COLO668 (cell line): ENCODE measurements at regions not wholly inside any gene's neighbourhood (a gene's known extent, or its start where the extent isn't known, plus 50 kb on each side); places are given as distances from the start of the nearest gene placed in this dataset.

ENCODE experiments used
- DNase-seq: peaks from one replicate; lab custom pipeline; 2025; ENCODE audit not compliant: unreplicated experiment; lab: John Stamatoyannopoulos, UW

DNA sequence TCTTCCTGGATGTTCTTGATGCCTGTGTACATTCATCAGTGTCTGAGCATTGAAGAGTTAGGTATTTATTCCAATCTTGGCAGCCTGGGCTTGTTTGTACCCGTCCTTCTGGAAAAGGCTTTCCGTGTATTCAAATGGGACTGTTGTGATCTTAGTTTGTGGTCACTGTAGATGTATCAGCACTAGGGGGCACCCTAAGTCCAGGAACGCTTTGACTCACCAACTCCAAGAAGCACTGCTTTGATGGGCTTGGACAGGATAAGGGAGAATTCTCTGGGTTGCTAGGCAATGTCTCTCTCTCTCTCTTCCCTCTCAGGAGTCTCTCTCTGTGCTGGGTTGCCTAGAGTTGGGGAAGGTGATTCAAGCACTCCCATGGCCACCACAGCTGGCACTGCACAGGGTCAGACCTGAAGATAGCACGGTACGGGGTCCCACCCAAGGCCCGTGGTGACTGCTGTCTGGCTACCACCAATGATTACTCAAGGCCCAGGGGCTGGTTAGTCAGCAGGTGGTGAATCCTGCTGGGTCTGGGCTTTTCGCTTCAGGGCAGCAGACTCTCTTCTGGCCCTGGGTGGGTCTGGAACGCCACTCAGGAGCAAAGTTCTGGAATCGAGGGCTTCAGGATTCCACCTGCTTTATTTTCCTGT is 211.1 kb upstream of the RGS6 start:
- peak; percentile 13 for DNase-seq

DNA sequence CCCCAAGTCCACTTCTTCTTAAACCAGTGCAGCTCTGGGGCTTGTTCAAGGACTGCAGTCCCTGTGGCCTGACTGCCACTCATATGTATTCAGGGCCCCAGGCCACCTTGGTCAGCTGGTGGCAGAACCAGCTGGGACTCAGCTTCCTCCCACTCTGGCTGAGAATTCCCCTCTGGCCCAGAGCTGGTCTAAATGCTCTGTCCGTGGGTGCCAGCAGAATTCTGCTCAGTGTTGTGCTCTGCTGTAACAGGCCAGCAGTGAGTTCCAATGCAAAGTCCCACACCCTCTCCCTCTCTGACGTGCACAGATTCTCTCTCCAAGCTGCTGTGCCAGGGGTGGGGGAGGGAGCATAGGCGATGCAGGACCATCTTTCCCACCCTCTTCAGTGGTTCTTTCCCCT is 210.4 kb upstream of the RGS6 start:
- DNase-seq = no peak

DNA sequence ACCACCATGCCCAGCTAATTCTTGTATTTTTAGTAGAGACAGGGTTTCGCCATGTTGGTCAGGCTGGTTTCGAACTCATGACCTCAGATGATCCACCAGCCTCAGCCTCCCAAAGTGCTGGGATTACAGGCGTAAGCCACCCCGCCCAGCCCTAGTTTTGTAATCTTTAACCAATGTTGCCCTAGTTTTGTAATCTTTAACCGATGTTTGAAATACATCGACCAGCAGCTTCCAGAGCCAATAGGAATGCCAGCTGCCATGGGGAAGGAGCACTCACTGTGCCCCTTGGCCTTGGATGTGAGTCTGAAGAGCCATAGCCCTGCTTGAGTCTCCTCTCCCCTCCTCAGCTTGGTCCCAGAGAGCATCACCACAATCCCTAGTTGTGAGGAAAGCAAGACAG is 209.3 kb upstream of the RGS6 start:
- no peak for DNase-seq

DNA sequence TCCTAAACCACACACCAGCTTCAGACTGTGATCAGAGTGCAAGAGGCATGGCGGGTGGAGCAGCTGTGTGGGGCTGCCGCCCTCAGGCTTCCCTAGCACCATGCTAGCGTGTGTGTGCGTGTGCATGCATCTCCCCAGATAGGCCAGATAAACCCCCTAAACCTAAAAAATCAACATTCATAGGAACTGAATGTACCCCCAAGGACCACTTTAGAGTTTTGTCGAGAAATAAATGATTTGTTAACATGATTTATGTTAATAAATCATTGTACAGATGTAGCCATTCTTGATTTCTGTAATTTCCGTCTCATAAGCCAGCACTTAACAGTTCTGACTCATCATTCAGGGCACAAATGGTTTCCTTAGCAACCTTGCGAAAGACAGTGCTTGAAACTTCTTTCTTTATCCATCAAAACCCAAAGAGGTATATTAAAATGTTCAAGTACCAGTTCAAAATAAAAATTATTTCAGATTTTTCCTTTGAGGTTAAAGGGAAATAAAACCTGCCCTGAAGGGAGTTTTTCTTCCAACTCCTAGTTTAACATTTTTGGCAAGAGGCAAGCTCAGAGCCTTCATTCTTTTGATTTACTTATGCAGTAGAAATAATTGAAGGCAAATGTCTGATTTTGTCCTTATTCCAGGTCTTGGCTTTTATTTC is 206.2 kb upstream of the RGS6 start:
- DNase-seq = no peak

DNA sequence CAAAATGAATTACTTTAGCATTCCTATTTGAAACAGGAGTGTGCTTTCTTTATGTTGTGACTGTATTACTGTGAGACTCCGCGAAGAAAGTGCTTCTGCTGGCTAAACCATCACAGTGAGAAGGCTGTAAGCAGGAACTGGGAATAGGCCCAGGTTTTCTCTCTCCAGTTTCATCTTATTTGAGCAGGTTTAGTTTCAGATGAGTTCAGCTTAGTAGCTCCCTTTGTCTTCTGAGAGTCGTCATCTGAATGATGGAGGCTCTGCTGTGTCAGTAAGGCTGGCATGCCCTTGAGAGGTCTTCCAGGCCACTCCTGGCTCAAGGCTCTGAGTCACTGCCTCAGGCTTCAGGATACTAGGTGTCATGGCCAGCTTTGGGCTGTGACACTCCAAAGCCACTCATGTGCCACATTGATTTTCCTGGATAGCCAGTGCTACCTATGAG is 205.6 kb upstream of the RGS6 start:
- no peak for DNase-seq

DNA sequence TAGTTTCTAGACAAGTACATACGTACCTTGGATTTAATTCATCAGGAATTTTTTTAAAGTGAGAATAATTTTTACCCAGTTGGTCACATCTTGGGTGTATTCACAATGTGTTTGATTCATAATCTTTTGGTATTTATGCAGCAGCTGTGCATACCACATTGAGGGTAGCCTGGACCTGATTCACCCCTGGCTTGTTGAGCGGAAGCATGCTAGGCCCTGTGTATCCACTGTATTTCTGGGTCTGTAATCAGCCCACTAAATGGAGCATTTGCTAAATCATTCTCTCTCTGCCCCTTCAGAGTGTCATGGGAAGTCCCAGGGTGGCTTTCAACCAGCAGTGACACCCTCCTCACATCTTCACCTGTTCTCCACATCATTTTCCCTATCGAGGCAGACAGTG is 203.8 kb upstream of the RGS6 start:
- no peak for DNase-seq

DNA sequence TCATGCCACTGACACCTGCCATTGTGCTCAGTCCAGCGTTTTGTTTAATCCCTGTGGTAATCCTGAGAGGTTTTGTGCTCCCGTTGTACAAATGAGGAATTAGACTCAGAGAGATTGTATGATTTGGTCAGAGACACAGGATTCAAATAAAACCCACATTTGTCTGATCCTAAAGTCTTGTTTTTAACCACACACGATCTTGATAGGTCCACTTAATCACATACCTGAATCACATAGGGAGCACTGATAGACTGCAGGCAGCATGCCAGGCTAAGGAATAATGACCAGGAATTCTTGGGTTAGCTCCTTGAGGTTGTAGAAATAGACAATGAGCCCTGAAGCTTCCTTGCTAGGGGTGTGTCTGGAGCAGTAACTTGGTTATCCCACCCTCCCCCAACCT is 202.6 kb upstream of the RGS6 start:
- no peak for DNase-seq

DNA sequence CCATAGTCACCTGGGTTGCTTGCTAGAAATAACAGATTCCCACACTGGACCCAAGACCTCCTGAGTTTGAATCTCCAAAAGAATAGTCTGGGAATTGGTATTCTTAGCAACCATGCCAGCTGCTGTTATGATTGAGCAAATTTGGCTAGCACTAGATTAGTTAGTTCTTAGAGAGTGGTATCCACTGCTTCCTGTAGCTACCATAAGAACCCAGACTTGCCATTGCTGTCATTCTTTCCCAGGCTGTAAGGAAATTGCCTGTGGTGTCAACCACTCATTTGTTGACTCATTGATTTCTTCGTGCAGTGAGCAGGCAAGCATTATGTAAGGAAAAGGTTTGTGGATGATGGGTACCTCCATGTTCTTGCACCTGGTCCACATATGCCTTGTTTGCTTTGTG is 201.8 kb upstream of the RGS6 start:
- DNase-seq = no peak

DNA sequence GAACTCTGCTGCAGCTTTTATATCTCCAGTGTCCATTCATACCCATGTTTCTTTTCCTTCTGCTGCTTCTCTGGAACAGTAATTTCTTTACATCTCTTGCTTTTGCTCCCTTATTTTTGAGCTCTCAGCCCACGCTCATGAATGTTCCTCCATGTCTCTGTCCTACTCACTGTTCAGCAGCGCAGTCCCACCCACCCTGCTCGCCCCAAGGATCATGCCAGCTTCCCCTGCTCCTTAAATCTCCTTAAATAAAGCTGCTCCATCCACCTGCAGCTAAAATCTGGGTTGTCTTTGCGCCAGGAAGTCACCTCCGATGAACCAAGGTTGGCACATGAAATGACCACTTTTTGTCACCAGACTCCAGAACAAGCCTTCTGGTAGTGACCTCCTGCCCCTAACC is 201.1 kb upstream of the RGS6 start:
- DNase-seq = no peak

DNA sequence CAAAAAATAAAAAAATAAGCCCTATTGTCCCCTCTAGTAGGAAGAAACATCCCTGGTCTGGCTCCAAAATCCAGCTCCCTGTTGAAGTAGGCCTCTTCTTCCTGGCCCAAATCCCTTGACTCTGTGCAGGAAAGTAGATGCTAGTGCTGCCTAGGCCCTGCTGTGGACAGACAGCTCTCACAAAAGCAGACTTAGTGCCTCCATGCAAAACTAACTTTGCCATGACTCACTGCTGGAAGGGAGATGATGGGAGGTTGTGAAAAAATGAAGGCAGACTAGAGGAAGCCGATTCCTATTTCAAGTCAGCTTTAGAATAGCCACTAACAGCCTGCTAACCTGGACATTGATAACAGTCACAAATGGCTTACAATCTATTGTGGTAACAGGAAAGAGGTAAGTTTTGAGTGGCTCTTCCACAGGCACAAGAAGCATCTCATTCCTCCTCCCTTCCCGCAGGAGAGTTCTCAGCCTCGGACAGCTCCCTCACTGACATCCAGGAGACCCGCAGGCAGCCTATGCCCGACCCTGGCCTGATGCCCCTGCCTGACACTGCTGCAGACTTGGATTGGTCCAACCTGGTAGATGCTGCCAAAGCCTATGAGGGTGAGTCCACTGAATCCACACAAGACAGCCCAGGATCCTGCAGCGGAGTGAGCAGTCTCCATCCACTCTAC is 198.9 kb upstream of the RGS6 start:
- no peak for DNase-seq

DNA sequence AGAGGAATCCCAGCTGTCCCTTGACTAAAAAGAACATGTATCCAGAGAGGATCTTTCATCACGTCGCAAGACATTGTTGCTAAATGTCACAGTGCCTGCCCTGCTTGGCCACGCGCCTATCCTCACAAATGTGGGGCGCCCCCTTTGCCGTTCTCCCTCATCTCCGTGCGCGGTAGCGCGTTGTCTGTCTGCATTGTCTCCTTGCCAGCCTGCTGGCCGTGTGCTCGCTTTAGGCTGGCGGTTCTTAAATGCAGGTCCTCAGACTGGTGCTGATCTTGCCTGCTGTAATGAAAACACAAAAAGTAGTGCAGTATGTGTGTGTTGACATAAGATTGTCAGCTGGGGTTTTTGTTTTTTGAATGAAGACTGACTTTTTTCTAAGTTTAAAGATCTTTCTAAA is 198.2 kb upstream of the RGS6 start:
- DNase-seq = no peak

DNA sequence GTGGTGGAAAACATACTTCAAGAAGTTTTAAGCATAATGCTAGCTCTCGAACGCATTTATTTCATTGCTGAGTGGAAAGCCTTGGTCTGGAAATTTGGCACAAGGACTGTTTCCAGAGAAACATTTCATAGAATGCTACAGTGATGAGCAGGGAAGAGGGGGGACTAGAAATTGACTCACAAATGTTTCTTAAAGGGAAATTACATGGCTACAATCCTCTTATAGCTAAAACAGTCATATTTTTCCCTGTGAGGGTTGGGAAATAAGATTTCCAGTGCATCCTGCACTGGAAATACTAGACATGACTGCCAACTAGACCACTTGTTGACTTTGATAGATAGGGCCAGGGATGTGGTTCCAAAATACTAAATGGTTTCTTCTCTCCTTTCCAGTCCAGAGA is 197.3 kb upstream of the RGS6 start:
- no peak for DNase-seq

DNA sequence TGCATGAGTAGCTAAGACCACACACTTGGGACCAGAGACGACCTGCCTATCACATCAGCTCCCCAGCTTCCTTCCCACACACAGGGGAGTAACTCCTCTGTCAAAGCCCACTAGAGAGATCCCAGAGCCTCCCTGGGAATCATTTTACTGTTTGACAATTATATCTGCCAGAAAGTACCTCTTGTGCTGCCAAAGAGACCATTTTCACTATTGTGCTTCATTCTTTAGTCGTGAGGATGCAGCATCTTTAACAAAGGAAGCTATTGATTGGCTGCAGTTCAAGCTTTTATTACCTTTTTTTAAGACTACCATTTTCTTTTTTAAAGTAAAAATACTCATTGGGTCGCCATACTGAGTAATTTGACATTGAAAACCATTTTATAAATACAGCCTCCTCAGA is 194.5 kb upstream of the RGS6 start:
- no peak for DNase-seq

DNA sequence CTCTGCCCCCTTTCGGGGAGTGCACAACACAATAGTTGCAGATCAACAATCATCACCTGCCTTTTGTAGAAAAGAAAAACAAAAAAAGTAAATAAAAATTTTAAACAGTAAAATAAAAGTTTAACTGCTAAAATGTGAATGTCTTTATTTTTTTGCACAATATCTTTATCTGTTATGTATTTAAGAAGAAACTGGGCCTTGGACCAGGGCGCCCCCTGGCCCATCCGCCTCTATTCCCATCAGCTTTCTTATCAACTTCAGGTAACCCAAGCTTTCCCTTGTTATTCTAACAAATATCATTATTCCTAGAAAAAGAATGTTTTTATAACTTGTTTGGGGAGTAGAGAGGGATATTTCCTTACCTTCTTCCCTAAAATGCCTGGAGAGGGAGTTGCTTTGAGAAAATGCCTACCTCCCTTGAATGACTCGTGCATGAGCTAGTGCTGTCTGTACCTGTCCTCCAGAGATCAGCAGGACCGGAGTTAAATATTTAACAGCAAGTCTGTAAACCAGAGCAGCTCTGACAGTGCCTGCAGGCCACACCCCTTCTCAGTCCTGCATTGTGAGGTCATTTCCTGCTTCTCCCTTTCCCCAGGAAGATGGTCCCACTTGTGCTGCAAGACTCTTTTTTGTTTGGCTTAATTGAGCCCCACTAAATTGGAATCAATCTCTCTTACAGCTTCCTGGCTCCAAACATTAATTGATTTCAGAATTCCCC is 192.8 kb upstream of the RGS6 start:
- DNase-seq = no peak

DNA sequence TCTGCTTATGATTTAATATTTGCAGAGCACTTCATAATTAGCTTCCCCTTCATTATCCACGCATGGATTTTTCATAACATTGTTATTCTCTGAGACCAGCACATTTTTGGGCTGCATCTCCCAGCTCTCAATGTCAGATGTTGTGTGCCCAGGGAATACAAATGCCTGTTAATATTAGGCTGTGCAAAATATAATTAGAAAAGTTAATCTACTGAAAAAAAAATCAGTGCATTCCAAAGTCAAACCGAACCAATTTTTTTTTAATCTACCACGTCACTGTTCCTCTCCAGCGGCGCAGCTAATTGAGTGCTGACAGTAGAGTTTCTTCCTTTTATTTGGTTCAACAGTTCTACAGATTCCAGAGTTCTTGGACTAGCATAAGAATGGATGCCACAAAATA is 191.0 kb upstream of the RGS6 start:
- DNase-seq = no peak

DNA sequence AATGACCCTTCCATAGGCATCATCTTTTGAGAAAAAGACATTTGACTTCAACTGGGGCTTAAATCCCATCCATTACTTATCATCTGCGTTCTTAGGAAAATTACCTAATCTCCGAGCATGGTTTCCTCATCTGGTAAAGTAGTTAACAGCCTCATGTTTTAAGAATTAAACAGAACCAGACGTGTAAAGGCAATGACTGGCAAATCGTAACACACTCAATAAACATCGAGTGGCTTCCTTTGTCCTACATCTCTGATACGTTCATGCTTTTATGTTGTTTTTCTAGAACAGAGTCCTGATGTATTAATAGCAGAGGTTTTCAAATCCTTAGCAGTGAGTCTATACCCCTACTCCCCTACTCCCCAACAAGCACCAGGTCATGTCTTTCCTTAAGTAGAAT is 189.7 kb upstream of the RGS6 start:
- DNase-seq = no peak

DNA sequence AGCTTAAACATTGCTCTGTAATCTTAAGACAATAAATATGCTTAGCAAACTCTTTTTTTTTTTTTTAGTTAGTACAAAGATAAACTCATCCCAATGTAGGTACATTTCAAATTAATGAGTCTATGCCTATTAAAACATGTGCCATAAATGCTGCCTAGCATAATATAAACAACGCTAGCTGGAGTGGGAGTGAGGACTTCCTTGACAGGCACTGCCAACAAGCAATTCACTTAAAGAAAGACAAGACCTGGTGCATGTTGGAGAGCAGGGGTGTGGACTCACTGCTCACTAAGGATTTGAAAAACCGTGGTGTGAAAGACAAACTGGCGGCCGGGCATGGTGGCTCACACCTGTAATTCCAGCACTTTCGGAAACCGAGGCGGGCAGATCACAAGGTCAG is 187.2 kb upstream of the RGS6 start:
- no peak for DNase-seq

DNA sequence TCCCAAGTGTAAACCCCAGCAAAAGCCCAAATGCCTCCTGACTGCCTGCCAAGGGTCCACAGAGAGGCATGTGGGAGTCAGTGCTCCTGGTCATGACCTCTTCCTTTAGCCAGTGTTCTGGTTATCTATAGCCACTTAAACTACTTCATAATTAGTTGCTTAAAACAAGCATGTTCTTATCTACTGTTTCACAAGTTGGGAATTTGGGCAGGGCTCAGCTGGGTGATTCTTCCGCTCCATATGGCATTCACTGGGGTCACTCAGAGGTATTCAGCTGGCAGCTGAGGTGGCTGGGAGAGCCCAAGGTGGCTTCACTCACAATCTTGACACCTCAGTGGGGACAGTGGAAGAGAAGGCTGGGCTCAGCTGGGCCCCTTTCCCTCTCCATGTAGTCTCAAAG is 184.0 kb upstream of the RGS6 start:
- no peak for DNase-seq

DNA sequence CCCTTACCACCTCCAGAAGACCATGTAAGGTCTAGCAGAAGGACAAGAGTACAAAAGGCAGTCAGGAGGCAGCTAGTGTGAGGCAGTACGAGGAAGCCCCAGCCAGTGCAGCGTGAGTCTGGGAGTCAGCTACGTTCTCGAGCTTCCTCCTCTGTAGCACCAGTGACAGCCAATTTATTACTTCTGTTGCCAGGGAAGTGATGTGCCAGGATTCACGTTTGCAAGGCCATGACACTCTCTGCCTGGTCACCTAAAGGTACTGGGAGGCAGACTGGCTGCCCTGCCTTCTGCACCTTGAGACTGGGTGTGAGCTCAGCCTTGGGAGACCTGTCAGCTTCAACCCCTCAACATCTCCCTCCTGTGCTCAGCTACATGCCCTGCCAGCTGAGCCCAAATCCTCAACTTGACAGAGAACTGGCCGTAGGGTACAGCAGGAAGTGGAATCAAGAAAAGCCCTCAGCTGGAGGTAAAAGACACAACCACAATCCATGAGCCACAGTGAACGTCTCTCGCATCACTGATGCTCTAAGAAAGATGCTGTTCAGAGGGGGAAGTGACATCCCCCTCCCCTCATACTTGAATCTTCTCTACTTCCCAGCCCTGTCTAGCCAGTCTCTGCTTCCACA is 182.5 kb upstream of the RGS6 start:
- no peak for DNase-seq

DNA sequence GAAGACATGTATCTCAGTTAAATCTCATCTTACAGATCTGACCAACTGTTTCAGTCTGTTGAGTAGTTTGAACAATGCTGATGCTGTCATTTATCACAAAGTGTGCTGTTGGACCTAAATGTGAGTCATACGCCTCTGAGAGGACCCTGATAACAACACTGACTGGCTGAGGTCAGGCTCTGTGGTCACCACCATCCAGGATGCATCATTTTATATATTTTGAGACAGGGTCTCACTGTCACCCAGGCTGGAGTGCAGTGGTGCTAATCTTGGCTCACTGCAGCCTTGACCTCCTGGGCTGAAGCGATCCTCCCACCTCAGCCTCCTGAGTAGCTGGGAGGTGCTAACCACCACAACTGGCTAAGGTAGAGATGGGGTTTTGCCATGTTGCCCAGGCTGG is 181.0 kb upstream of the RGS6 start:
- no peak for DNase-seq

DNA sequence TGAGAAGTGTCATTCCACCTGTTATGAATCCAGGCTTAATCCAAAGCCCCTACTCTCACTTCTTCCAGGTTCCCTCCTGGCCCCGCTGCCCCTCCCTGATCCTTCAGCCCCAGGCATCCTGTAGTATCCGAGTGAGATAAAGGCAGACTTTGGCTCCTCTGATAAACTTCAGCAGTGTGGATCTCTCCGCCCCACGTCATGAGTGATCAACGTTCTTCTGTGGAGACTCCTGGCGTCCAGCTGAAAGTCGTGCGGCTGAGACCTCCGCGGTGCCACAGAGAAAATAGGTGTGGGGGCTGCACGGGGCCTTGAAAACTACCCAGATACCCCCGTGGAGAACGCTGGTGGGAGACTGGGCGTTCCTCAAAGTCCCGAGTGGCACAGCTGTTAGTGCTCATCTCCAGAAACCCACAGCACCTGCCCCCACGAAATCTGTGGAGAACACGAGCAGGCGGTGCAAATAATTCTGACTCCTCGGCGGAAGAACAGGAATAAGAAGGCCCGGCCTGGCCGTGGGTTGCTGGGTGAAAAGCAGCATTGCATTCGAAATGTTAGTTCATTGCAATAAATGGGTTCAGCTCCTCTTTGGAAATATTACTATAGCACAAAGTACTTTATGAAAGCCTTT is 180.0 kb upstream of the RGS6 start:
- DNase-seq = no peak
